Forelimb muscle (tissue), 1 donor: ENCODE measurements at regions not wholly inside any gene's neighbourhood (a gene's known extent, or its start where the extent isn't known, plus 50 kb on each side); places are given as distances from the start of the nearest gene placed in this dataset.
"Not testable (repeated sequence)": the region's sequence is repeated elsewhere in the genome, so short reads cannot be mapped to it uniquely, and the experiment has no call there.

Experiments
- DNase-seq: peaks from one replicate; pipeline ENCODE4 v3.0.0-alpha.2; 2013; ENCODE audit warnings: low read depth

DNA sequence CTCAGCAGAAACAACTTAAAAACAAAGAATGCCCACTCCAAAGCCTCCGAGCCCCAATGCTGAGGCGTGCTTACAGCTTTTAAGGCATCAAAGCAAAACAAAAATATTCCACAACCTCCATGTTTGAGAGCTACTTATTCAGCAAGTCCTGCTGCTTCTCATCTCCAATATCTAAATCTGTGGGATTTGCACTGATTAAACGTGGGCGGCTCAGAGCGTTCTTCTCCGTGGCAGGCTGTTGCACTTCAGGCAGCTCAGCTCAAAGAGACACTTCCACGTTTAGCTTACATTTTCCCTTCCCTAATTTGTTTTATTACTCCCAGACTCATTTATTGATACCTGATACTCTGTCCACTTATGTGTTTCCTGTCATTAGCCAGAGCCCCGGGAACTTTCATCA lies 282.6 kb upstream of the MCTP2 start:
- DNase-seq = no peak

DNA sequence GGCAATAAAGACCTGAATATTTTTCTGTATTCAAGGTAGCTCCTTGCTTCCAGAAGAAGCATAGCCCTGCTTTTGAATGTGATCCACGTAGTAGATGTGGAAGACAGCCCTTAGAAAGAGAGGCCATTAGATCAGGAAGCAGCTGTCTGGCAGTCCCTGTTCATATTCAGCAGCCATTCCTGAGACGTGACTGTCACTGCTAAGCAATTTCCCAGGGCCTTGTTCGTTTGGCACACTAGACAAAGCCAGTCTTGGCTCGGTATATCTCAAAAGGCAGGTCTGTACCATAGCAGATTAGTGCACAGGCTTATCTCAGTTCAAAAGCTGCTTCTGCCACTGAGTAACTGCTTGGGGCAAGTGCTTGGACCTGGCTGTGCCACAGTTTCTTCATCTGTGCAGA lies 287.8 kb upstream of the MCTP2 start:
- DNase-seq = no peak

DNA sequence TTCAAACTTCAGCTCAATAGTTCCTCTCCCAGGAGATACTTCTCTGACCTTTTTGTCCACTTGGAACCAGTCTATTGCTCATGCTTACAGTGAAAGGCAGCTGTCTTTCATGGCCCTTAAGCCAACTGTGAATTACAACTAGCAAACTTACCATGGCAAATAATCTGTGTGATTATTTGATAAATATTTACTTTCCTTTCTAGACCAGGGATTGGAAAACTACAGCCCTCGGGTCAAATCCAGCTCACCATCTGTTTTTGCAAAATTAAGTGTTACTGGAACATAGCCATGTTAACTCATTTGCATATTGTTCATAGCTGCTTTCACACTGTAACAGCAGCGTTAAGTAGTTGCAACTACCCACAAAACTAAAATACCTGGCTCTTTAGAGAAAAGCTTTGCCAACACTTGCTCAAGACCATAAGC lies 289.1 kb upstream of the MCTP2 start:
- no peak for DNase-seq

DNA sequence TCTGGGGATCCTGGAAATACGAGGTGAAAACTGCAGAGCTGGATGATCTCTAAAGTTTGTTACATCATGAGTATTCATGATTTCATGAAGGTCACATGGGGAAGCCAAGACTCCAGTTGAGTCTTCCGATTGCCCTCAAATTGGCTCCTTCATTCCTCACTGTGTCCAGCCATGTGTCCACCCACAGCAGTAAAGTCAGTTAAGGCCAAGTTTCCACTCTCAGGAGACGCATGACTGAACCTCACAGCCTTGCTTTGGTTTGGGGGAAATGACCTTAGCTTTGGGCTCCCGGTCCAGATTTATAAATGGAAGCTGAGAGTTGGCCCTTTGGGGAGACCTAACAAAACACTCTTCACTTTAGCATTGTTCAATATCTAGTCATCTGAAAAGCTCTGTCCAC lies 289.7 kb upstream of the MCTP2 start:
- no peak for DNase-seq

DNA sequence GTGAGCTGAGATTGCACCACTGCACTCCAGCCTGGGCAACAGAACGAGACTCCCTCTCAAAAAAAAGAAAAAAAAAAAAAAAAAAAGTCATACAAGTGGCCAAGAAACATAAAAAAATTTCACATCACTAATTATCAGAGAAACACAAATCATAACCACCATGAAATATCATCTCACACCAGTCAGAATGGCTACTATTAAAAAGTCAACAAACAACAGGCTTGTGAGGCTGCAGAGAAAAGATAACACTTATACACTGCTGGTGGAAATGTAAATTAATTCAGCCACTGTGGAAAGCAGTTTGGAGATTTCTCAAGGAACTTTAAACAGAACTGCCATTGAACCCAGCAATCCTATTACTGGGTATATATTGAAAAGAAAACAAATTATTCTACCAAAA lies 291.1 kb upstream of the MCTP2 start:
- DNase-seq = no peak

DNA sequence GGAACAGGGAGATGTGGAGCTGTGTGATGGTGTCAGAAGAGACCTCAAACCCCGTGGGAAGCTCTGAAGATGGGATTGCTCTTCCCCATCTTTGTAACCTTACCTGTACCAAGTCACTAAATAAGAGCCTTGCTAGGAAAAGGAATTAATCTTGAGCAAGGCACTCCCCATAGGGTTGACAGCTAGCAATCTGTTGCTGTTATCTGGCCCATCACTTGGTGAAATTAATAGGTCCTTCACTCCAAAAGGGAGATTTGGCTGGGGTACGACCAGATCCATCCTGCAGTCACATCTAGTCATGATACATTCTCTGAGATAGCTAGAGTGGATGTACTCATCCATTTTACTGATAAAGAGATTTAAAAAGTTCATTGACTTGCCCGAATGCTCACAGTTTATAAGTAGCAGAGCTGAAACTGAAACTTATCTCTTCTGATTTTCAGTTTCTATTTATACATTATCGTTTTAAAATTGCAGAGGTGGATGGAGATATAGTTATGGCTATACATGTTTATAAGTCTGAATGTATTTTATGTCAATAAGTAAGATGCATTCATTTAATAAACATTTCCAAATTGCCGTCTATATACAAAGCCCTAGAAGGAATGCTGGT lies 299.1 kb upstream of the MCTP2 start:
- DNase-seq = no peak

DNA sequence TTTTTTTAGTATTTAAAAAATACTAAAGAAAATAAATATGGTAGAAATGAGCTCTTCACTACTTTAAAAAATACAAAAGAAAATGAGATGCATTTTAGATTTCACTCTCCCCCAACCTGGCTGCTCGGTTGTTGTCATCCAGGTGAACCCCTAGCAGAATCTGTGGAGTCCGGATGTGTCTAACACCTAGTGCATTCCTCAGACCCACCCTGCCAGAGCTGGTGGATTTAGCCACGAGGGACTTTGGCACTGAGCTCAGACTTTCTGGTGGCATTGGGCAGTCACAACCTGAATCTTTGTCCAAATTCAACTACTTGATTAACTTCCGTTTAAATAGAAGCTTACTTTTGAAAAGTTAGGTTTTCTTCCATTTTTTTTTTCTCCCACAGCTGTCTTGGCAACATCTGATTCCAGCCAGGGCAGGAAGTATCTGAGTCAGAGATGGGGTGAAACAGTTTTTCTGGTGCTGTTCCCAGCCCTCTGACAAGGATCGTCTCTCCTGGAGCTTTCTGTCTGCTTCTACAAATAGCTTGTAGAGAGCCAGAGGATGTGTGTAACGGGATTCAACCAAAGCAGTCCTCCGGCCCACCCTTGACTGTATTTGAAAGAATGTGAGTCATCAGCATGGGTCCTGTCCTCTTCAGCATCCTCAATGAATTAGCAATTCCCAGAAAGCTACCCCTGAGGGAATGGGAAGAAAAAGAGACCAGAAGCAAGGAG lies 301.8 kb upstream of the MCTP2 start:
- DNase-seq = peak; percentile 86

DNA sequence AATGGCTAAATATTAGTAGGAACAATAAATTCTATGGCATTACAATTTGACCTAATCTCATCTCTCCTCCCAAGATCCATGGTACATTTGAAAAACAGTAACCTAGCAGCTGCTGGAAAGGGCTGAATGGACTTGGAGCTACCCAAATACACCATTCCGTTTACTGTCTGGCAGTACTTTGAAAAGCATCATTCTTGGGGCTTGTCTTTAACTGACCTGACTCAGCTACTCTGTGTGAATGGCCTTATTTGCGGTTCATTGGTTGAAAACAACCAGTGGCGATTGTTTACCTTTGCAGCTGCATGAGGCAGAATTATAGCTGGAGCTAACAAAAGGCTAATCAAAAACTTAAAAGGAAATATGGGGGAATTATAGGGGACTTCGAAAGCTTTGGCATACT lies 311.2 kb upstream of the MCTP2 start:
- DNase-seq = no peak

DNA sequence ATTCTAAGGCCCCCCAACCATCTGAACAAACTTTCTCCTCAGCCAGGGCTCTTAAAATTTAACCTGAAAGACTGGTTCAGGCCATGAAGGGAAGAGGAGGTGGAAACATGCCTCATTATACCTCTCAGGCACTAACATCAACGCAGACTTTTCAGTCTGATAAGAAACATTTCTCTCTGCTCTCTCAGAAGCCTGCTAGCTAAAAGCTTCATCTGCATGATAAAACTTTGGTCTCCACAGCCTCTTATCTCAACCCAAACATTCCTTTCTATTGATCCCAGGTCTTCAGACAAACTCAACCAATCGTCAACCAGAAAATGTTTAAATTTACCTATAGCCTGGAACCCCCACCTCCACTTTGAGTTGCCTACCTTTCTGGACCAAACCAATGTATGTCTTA lies 312.6 kb upstream of the MCTP2 start:
- not testable (repeated sequence) for DNase-seq

DNA sequence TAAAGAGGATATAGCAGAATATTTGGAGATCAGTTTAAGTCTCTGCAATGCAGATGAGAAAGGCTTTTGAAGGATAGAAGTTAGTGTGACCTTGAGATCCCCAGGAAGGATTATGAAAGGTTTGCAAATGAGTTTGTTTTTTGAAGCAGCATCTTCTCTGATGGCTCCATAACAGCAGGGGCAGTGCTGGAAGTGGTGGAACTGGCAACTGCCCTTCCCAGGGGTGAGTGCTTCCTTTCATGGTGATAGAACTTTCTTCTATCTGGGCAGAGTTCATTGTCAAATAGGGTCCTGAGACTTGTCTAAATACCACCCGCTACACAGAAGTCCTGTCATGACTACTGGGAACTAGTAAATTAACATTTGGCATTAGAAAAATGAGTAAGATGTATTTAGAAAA lies 314.2 kb upstream of the MCTP2 start:
- DNase-seq = no peak

DNA sequence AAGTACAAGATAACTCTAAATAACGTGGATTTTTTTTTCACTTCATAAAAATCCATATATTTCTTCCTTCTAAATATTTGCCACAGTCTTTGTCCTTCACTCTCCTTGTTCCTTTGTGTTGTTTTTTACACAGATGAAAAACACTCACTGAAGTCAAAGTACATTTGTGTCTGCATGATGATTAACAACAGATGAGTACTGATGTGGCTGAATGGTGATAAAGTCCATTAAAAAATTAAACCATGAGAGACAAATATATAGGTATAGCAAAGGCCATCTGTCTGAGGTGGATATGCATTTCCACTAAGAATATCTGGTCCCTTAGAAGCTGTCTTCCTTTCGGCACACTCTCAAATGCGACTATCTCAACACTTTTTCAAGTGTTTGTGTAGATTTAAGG lies 317.5 kb upstream of the MCTP2 start:
- no peak for DNase-seq

DNA sequence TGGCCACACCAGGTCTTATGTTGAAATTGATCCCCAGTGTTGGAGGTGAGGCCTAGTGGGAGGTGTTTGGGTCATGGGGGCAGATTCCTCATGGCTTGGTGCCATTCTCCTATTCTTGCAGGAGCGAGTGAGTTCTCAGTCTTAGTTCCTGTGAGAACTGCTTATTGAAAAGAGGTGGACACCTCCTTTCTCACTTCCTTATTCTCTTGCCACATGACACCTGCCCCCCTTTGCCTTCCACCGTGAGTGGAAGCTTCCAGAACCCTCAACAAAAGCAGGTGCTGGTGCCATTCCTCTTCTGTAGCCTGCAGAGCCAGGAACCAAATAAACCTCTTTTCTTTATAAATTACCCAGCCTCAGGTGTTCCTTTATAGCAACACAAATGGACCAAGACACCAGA lies 318.1 kb upstream of the MCTP2 start:
- DNase-seq = no peak

DNA sequence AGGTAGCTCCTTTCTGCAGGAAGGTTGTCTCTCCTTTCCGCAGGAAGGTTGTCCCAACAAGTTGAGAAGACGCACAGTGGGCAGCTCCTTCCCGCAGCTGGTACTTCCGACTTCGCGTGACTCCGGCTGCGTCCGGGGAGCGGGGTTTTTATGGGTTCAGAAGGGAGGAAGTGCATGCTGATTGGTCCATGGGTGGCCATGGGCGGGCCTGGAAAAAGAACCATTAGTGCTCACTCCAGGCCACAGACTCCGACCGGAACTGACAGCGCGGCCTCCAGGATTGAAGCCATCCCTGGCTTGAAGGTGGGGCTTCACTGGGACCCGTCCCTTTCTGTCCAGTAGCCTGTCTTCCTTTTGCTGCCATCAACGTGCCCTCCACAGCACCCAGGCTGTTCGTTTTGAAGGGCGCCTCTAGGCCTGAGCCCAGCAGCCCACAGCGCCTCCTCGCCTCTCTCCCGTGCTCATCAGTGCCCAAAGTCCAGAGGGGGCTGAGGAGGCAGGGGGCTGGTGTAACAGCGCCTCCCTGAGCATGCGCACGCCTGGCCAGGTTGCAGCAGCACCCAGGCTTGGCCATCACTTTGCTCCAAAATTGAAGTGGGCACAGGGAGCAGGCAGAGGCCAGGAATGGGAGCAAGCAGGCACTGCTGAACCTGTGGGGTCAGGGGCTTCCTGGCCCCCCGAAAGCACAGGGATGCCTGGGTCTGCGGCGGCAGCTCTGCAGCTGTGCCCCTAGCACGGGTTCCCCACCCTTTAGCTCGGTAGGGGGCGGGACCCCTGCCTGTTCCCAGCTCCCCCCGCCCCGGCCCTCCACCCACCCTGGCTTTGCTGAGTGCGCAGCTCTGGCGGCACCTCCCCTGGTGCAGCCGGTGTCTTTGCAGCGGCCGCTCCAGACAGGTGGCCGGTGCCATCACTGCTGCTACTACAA lies 330.6 kb upstream of the MCTP2 start:
- no peak for DNase-seq

DNA sequence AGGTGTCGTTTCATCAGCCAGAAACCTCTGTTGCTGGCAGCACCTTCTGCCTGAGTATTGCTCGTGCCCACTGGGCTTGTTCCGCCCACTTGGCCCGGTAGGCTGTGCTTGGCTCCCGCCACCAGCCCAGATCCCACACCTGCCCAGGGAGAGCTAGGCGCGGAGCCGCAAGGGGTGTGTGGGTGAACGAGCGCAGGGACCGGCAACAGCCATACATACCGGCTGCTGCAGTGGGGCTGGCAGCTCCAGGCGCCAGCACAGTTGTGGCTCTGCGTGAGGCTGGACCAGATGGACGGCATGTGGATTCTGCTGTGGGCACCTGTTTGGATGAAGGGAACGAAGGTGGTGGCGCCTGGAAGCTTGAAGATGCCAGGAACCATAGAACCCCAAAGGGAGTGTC lies 331.5 kb upstream of the MCTP2 start:
- DNase-seq = no peak

DNA sequence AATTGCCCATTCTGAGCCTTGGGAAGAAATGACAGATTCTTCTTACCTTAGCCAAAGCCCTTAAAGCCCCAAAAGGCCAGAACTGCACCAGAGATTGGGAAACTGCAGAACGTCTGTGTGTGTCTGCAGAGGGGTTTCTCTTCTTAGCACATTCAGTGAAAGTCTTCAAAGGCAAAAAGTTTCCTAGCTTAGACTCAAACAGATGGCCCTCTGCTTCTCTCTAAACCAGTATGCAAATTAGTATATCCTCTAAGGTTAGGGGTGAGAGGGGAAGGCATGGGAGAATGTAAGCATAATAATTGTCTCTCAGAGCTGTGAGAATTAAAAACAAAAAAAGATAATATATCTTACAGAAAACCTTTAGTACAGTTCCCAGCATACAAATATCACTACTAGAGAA lies 334.0 kb upstream of the MCTP2 start:
- no peak for DNase-seq

DNA sequence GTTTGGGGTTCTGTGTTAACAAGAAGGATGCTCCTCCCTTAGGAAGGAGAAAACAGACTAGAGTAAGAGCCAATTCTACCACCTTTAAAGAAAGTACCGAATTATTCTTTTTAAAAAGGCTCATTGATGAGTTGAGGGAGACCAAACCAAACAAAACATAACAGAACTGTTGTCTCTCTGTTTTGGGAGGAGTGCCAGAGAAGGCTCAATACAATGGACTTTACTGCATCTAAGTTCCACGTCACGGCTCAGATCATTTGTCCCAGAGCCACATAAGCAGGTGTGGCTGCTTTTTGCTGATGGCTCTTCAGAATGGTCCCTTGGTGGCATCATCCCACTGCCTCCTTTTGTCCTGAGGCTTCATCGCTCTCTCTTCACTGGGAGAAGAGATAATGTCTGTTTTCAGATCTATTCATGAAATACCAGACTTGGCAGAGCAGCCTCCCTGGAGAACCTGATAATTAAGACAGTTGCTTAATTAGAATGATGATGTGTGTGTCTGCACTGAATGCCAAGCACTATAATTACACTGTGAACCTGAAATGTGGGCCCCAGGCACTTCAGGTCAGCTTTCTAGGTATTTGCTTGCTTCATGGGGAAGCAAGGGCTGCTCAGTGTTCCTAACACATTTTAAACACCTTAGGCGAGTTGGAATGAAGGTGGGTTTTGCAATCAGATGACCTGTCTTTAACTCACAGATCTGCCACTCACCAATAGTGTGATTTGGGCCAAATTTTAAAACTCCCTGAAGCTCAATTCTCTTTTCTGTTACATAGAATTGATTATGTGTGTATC lies 335.2 kb upstream of the MCTP2 start:
- DNase-seq = no peak

DNA sequence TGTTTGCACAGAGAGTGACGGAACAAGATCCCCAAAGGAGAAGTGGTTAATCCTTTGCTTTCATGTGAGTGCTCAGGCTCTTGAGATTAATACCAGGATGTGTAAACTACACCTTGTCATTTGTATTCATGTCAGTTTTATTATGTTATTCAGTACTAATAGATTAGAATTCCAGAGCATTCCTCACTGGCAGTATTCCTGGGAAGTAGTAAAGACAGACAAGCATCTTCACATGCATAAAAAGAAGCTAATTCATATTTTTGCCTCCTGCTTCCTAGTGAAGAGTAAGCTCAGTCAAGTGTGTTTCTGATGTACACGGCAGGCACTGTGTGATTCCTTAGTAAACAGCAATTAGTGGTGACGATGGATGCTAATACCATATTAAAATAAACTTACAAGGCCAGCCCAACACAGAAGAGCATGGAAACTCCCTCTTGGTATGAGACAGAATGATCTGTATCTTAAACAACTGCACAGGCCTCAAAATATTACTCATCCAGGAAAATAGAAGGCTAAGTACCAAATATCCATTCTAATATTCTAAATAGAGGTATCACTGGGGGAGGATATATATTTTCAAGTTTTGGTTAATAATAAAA lies 336.8 kb upstream of the MCTP2 start:
- no peak for DNase-seq

DNA sequence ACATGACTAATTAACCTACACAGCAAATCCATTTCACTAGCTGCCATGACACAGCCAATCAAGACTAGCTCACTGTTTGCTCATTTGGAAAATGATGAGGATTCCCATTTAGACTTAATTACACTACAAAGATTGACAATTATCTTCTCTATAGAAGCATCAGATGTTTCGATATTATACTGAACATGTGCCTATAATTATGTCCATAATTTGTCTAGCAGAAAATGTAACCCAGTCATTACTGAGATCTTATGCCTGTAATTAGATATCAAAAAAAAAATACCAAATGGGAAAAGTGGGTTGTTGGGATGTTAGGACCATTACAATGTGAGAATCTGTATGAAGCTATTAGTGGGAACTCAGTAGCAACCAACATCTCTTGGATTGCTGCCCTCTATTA lies 344.2 kb upstream of the MCTP2 start:
- no peak for DNase-seq

DNA sequence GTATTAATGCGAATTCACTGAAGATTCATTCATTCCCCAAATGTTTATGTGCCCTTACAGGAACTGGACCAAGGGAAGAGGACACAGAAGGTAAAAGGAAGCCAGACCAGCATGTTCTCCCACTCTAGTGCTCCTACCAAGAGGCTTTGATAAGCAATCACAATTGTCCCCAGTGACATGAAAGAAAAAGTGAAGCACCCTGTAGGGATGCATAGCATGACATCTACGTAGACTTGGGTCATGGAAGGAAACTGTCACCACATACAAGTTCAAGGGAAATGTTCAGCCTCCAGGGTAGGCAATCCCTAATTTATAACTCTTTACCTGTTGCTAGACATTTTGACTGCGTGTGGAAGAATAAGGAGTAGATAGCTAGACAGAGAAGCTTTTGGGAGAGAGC lies 348.6 kb upstream of the MCTP2 start:
- no peak for DNase-seq

DNA sequence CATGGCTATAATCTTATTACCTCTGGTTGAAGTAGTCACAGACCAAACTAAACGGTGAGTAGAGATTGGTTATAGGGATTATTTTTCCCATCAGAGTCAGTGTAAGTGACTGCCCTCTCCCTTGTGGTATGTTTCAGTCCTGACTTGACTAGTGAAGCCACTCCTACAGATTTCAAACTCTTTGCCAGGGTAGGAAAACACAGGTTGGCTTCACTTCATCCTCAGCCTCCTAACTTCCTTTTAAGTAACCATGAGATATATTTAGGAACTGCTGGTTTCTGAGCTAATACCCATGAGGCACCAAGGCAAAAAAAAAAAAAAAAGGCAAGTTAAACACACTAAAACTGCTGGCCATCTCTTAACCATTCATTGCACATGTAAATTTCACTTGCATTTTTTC lies 349.2 kb upstream of the MCTP2 start:
- no peak for DNase-seq

DNA sequence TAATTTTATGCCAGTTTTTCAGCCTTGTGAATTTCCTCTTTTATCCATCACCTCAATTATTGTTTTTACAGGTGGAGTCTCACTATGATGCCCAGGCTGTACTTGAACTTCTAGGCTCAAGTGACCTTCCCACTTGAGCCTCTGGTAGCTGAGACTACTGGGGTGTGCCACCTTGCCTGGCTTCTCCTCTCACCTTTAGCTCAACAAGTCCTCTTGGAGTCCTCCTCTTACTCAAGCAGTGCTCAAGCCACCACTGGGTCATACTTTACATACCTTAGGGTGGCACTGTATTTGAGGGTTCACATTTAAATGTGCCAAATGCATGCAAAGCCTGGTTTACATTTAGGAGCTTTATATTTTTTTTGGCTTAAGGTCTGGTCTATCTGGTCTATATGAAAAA lies 350.1 kb upstream of the MCTP2 start:
- DNase-seq = no peak

DNA sequence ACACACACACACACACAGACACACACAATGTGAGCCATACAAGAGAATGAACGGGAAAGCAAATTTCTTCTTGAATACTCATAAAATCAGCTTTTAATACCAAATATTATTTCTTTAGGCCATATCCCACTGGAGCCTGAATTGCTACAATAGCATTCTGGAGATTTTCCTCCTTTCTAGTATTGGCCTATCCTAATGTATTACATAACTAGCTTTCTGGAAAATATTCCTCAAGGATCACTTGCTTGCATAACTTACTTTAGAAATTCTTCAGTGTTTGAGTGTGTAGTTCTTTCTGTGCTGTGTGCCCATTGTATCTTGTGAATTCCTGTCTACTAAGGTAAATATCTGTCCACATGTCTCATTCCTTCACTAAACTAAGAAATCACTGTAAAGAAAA lies 351.0 kb upstream of the MCTP2 start:
- DNase-seq = no peak
